ENCODE measurements at regions not wholly inside any gene's neighbourhood (a gene's known extent, or its start where the extent isn't known, plus 50 kb on each side); places are given as distances from the start of the nearest gene placed in this dataset.

DNA sequence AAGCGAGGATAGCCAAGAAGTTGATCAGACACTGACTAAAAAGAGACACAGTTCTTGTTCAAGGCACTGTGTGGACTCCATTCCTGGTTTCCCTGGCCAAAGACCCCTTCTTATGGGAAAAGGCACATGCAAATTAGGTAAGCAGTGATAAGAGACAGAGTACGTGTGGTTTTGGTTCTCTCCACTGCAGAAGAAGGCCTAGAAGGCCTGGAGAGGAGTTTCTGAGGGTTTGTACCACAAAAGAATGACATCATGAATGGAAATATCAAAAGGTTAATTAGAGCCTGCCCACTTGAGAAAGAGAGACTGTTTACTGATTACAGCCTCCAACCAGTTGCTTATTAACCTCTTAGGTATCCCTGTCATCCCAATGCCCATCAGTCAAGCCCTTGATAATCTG is 137.5 kb downstream of the ZNF365 start:
- no peaks in the 10 kb centered on the region for H3K36me3 Mint-ChIP-seq (ENCODE audit: low read depth)
- H3K4me1 Mint-ChIP-seq (ENCODE audit: low read depth) = peaks cover 3% of the 10 kb centered on the region

DNA sequence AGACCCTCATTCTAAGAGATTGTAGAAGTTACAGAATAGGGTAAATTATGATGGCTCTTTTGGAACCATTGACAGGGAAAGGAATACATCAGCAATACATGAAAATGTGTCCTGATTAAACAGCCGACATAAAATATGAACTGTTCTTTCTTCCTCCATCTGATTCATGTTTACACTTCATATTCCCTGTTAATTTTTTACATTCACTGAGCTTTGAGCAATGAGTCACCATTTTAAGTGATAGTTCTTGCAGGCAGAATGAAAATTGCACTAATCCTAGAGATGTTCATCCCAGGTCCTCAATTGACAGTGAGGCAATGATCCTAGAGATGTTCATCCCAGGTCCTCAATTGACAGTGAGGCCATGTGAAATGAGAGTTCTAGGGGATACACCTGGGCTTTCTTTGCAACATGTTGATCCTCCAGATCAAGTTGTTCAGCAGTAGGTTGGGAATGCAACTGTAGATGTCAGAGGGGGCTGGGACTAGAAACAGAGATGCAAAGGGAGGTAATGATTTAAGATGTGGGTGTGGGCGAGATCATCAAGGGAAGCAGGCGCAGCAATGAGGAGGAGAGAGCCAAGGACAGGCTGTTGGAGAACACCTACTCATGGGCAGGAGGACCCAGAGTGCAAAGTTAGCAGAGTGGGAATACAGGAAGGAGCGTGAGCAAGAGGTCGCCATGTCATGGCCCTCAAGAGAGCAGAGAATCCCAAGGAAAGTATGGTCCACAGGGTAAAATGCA is 138.7 kb downstream of the ZNF365 start:
- Mint-ChIP-seq H3K27me3 (peaks cover 4% of the 10 kb centered on the region), H3K27ac (no peak overlapping the region)
- no peak for DNase-seq

More for the DNA sequence above, 137.5 kb downstream of the ZNF365 start:
- no peak overlapping the region for H3K4me3 Mint-ChIP-seq
- H3K27me3 Mint-ChIP-seq = peaks cover 4% of the 10 kb centered on the region
- no peaks in the 10 kb centered on the region for H3K9me3 Mint-ChIP-seq
- H3K27ac Mint-ChIP-seq = no peak overlapping the region
- DNase-seq = no peak

DNA sequence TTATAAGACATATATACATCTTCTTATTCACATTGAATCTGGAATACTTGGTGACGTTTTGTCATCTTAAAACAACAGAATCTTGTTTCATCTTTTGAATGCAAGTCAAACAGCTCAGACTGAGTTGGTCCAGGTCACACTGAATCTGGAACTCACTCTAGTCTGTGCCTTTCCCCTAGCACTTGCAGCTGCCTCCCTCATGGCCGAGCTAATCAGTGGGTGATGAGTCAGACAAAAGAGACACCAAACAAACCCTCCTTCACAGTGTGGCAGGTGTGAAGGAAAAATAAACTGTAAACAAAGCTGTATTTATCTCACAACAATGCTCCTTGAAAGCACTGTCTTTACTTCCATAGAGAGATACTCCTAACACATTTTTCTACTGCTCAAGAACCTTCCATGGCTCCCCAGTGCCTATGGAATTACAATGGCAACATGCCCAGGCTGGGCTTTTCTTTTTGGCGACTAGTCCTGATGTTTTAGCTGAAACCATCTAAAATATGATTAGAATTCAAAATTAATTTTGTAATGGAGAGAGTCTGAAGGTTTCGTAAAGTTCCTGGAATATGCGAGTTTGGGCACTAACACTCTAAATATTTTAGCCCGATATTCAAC is 140.0 kb downstream of the ZNF365 start:
- peaks cover 3% of the 10 kb centered on the region for H3K4me1 Mint-ChIP-seq (ENCODE audit: low read depth)
- DNase-seq = no peak
- peaks cover 4% of the 10 kb centered on the region for H3K27me3 Mint-ChIP-seq
- no peak overlapping the region for H3K27ac Mint-ChIP-seq
- no peak overlapping the region for H3K4me3 Mint-ChIP-seq
- H3K9me3 Mint-ChIP-seq = no peaks in the 10 kb centered on the region
- H3K36me3 Mint-ChIP-seq (ENCODE audit: low read depth) = no peaks in the 10 kb centered on the region

More for the DNA sequence above, 138.7 kb downstream of the ZNF365 start:
- peaks cover 3% of the 10 kb centered on the region for H3K4me1 Mint-ChIP-seq (ENCODE audit: low read depth)
- H3K4me3 Mint-ChIP-seq = no peak overlapping the region
- no peaks in the 10 kb centered on the region for H3K36me3 Mint-ChIP-seq (ENCODE audit: low read depth)
- H3K9me3 Mint-ChIP-seq = no peaks in the 10 kb centered on the region

DNA sequence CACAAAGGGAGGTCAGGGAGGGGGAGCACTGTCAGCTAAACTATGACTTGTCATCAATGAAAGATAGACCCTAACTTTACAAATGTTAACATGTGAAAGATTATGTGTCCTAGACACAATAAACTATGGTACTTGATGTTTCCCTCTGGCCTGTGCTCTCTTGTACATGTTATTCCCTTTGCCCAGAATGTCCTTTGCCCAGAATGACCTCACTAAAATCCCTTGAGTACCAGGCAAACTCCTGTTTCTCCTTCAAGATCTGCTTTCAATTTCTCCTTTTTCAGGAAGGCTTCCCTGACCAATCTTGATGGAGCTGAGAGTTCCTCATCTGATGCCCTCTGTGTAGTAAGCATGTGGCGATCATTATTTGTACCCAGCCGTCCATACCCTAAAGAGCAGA is 143.1 kb downstream of the ZNF365 start:
- no peaks in the 10 kb centered on the region for H3K9me3 Mint-ChIP-seq
- DNase-seq = no peak
- H3K27me3 Mint-ChIP-seq = peaks cover 4% of the 10 kb centered on the region
- no peaks in the 10 kb centered on the region for H3K4me1 Mint-ChIP-seq (ENCODE audit: low read depth)
- H3K27ac Mint-ChIP-seq = no peak overlapping the region
- no peak overlapping the region for H3K4me3 Mint-ChIP-seq
- H3K36me3 Mint-ChIP-seq (ENCODE audit: low read depth) = no peaks in the 10 kb centered on the region

DNA sequence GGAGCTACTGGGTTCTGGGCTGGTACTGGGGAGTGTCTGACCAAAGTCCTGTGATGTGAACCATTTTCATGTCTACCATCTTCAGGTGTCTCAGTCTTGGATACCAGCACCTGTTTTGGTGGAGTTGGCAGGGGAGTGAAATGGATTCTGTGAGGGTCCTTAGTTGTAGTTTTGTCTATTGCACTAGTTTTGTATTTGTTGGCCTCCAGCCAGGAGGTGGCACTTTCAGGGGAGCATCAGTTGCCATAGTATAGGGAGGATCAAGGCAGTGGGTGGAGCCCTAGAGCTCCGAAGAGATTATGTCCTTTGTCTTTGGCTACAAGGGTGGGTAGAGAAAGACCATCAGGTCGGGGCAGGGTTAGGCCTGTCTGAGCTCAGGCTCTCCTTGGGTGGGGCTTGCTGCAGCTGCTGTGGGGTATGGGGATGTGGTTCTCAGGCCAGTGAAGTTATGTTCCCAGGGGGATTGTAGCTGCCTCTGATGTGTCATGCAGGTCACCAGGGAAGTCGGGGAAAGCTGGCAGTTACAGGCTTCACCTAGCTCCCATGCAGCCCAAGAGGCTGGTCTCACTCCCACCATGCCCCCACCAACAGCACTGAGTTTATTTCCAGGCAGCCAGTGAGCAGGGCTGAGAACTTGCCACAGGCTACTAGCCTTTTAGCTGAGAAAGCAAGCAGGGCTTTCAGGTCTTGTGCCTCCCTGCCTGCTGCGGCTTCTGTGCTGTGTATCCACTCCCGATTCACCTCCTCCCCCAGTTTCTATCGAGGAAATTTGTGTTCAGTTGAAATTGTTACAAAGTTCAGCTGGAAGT is 153.1 kb downstream of the ZNF365 start:
- peak; percentile 38 for DNase-seq
- H3K27me3 Mint-ChIP-seq = no peaks in the 10 kb centered on the region
- H3K4me1 Mint-ChIP-seq (ENCODE audit: low read depth) = peaks cover 35% of the 10 kb centered on the region
- peaks cover 11% of the 10 kb centered on the region for H3K9me3 Mint-ChIP-seq
- H3K27ac Mint-ChIP-seq = no peak overlapping the region
- no peak overlapping the region for H3K4me3 Mint-ChIP-seq
- H3K36me3 Mint-ChIP-seq (ENCODE audit: low read depth) = peaks cover 2% of the 10 kb centered on the region

DNA sequence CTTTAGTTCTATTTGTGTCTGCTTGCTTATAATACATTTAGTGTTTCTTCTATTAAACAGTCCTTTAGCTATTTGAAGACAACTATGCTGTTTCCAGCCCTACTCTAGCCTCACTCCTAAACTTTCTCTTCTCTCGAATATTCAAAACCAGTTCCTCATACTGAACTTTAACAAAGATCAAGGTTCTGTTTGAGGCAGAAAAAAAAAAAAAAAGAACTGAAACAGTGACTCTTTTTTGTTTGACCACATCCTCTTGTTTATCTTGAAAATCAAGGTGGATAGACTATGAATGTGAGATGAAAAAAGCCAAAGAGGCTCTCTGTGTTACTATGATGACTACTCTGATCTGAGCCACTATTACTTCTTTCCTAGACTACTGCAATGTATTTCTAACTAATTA is 154.3 kb downstream of the ZNF365 start:
- Mint-ChIP-seq H3K27ac (peak overlapping the region; percentile 42), H3K36me3 (ENCODE audit: low read depth) (peaks cover 2% of the 10 kb centered on the region), H3K27me3 (no peaks in the 10 kb centered on the region), H3K9me3 (peaks cover 11% of the 10 kb centered on the region), H3K4me3 (peak overlapping the region; percentile 29), H3K4me1 (ENCODE audit: low read depth) (peaks cover 35% of the 10 kb centered on the region)
- DNase-seq = no peak

DNA sequence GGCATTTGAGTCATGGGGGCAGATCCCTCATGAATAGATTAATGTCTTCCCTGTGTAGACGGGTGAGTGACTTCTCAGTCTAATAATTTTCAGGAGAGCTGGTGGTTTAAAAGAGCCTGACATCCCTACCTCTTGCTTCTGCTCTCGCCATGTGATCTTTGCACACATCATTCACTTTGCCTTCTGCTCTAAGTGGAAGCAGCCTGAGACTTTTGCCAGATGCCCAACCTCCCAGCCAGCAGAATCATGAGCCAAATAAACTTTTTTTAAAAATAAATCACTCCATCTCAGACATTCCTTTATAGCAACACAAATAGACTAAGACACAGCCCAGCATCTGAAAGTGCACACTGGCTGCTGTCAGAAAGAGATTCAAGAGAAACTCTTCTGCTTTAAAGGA is 155.2 kb downstream of the ZNF365 start:
- no peak overlapping the region for H3K27ac Mint-ChIP-seq
- H3K27me3 Mint-ChIP-seq = no peaks in the 10 kb centered on the region
- DNase-seq = no peak
- peaks cover 11% of the 10 kb centered on the region for H3K9me3 Mint-ChIP-seq
- peaks cover 2% of the 10 kb centered on the region for H3K36me3 Mint-ChIP-seq (ENCODE audit: low read depth)
- H3K4me1 Mint-ChIP-seq (ENCODE audit: low read depth) = peaks cover 35% of the 10 kb centered on the region
- no peak overlapping the region for H3K4me3 Mint-ChIP-seq

DNA sequence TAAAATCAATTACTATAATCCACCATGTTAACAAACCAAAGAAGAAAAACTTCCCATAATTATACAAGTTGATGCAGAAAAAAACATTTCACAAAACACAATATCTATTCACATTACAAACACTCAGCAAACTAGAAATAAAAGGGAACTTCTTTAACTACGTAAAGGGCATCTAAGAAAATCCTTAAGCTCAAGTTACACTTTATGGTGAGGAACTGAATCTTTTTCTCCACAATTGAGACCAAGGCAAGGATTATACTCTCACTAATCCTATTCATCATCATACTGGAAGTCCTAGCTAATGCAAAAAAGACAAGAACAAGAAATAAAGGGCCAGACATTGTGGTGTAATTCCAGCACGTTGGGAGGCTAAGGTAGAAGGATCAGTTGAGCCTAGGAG is 159.9 kb downstream of the ZNF365 start:
- Mint-ChIP-seq H3K4me3 (no peak overlapping the region), H3K36me3 (ENCODE audit: low read depth) (no peaks in the 10 kb centered on the region), H3K9me3 (no peaks in the 10 kb centered on the region), H3K27ac (no peak overlapping the region), H3K27me3 (no peaks in the 10 kb centered on the region), H3K4me1 (ENCODE audit: low read depth) (peaks cover 11% of the 10 kb centered on the region)
- DNase-seq = no peak

DNA sequence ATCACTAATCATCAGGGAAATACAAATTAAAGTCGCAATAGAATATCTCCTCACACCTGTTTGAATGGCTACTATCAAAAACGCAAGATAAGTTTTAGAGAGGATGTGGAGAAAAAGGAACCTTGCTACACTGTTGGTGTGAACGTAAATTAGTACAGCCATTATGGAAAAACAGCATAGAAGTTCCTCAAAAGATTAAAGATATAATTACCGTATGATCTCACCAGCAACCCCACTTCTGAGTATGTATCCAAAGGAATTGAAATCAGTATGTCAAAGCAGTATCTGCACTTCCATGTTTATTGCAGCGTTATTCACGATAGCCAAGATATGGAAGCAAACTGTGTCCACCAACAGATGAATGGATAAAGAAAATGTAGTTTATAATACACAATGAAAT is 164.4 kb downstream of the ZNF365 start:
- Mint-ChIP-seq H3K4me1 (ENCODE audit: low read depth) (peaks cover 1% of the 10 kb centered on the region), H3K27ac (no peak overlapping the region), H3K4me3 (no peak overlapping the region), H3K9me3 (no peaks in the 10 kb centered on the region), H3K36me3 (ENCODE audit: low read depth) (no peaks in the 10 kb centered on the region), H3K27me3 (no peaks in the 10 kb centered on the region)
- DNase-seq = no peak

DNA sequence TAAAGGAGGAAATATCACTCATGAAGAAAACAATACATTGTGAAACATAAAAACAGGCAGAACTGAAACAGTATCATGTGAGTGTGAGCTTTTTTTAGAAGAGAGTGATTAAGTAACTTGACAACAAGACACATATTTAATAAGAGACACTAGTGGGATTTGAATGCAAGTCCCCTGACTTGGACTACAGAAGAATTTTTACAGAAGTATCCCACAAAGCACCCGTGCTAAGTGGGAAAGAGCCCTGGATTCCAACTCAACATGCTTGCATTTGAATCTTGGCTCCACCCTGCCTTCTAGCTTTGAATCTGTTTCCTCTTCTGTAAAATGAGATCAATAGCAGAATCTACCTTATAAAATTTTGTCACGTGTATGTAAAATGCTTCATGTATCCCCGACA is 166.2 kb downstream of the ZNF365 start:
- no peak overlapping the region for H3K4me3 Mint-ChIP-seq
- no peaks in the 10 kb centered on the region for H3K9me3 Mint-ChIP-seq
- H3K27me3 Mint-ChIP-seq = no peaks in the 10 kb centered on the region
- no peaks in the 10 kb centered on the region for H3K36me3 Mint-ChIP-seq (ENCODE audit: low read depth)
- H3K4me1 Mint-ChIP-seq (ENCODE audit: low read depth) = peaks cover 1% of the 10 kb centered on the region
- DNase-seq = no peak
- H3K27ac Mint-ChIP-seq = no peak overlapping the region

DNA sequence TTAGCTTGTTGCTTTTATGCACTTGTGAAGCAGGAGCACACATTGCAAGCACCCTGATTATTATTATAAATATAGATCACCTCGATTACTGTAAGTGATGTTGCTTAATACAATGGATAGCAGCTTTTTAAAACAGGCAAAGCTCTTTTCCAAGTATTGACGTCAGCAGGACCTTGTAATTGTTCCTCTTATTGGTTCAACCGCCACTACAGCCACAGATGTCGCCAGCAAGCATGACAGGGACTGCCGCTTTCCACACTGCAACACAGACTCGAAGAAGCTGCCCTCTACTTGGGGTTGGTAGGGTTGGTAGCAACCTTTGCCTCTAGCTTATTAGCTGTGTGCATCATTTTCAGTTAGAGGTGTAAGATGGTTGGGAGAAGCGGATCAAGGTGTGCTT is 167.6 kb downstream of the ZNF365 start:
- DNase-seq = no peak
- Mint-ChIP-seq H3K9me3 (no peaks in the 10 kb centered on the region), H3K27me3 (no peaks in the 10 kb centered on the region), H3K4me3 (no peak overlapping the region), H3K4me1 (ENCODE audit: low read depth) (peaks cover 1% of the 10 kb centered on the region), H3K36me3 (ENCODE audit: low read depth) (no peaks in the 10 kb centered on the region), H3K27ac (no peak overlapping the region)

DNA sequence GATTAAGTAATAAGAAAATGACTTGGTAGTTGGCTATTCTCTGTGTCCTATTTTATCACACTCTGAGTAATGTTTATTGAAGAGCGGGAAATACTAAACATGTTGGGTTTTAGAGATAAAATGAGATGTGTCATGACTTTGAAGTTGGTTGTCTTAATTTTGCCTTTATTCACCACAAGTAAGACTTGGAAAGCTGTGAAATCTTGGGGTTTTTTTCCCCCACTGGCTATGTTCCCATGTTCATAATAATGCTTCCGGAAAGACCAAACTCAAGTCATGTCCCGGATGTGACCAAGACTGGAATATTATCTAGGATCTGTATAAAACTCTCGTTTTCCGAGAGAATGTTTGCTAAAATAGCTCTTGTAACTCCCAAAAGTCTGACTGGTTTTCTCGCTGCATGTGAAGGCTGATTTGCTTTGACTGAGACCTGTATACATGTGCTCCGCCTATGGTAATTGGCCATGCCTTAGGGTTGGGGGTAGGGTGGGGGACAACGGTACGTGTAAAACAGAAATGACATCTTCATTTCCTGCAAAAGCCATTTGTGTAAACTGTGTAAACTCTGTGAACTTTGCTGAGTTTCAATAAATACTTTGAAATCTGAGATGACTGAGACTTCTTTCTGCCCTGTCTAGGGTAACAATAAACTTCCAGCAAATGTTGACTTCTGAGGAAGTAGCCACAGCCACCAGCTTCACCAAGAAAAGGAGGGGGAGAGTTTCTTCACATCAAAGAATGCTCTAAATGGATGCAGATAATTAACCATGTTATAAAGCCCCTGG is 169.6 kb downstream of the ZNF365 start:
- H3K4me3 Mint-ChIP-seq = no peak overlapping the region
- no peaks in the 10 kb centered on the region for H3K27me3 Mint-ChIP-seq
- no peak overlapping the region for H3K27ac Mint-ChIP-seq
- H3K36me3 Mint-ChIP-seq (ENCODE audit: low read depth) = no peaks in the 10 kb centered on the region
- H3K9me3 Mint-ChIP-seq = no peaks in the 10 kb centered on the region
- no peak for DNase-seq
- H3K4me1 Mint-ChIP-seq (ENCODE audit: low read depth) = peaks cover 1% of the 10 kb centered on the region

DNA sequence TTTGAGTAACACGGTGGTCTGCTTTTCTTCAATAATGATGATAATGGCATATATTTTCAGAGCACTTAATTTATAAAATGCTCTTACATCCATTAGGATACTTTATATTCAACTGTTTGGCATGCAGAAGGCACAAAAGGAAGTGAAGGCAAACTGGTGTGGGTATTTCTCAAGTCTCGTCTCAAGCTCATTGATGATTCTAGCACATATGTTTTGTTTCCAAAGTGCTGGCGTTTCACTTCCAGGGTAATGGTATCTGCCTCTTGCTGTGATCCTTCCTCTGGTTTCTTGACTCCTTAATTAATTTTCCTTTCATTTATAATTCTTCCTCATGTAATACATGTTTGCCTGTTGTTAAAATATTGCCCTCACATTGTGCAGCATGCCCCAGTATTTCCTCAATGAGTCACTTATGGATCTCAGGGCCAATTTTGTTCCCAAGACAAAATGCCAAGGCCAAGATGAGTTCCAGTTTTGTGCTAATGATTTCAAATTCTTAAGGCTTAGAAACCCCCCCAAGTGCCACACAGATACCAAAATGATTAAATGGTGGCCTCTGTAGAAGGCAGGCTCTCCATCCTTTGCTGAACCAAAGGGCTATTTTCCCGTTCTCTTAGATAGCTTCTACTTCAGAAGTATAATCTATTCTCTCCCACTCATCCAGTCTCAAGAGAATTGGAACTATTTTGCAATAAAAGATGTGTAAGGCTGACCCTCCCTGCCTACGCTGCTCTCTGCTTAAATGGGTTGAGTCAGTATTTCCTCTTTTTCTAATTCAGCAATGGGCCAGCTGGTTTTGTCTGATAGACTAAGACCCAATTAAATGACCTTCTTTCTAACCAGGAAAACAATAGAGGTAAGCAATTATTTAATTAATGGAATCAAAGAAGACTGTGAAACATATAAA is 171.2 kb downstream of the ZNF365 start:
- Mint-ChIP-seq H3K27me3 (no peaks in the 10 kb centered on the region), H3K36me3 (ENCODE audit: low read depth) (no peaks in the 10 kb centered on the region), H3K27ac (no peak overlapping the region), H3K4me1 (ENCODE audit: low read depth) (no peaks in the 10 kb centered on the region), H3K4me3 (no peak overlapping the region), H3K9me3 (no peaks in the 10 kb centered on the region)
- no peak for DNase-seq

All from activated T-cell treated with anti-CD3 and anti-CD28 coated beads, Interleukin-2, amount 50 U/mL, for 24 hours (primary cell).